Mesendoderm (in vitro differentiated cells): ENCODE measurements at regions not wholly inside any gene's neighbourhood (a gene's known extent, or its start where the extent isn't known, plus 50 kb on each side); places are given as distances from the start of the nearest gene placed in this dataset.

Experiments used
- DNase-seq: peaks from one replicate; pipeline ENCODE4 v3.0.0; 2013
- H2AK5ac ChIP-seq: 2 replicates; pipeline ENCODE4 v1.6.1; 2013; ENCODE audit warnings: low read length, inconsistent platforms
- H2BK120ac ChIP-seq: 2 replicates; pipeline ENCODE4 v1.6.1; 2013; ENCODE audit warnings: low read depth, mild to moderate bottlenecking, low read length, moderate library complexity, mixed read lengths
- H2BK15ac ChIP-seq: replicated peaks from 2 replicates; pipeline ENCODE4 v1.6.1; 2013; ENCODE audit warnings: low read depth, mild to moderate bottlenecking, moderate library complexity
- H2BK5ac ChIP-seq: 2 replicates; pipeline ENCODE4 v1.6.1; 2013; ENCODE audit warnings: low read length, inconsistent platforms
- H3K18ac ChIP-seq: 2 replicates; pipeline ENCODE4 v1.6.1; 2013; ENCODE audit warnings: mild to moderate bottlenecking, low read length, mixed read lengths
- H3K23ac ChIP-seq: one replicate; pipeline ENCODE4 v1.6.1; 2013; ENCODE audit warnings: low read length
- H3K27ac ChIP-seq: 2 replicates; pipeline ENCODE4 v1.5.1; 2013; ENCODE audit warnings: low read depth, mild to moderate bottlenecking, inconsistent platforms, low read length, moderate library complexity
- H3K27me3 ChIP-seq: 2 replicates; pipeline ENCODE4 v1.6.1; 2013; ENCODE audit warnings: low read length, control low read depth, mild to moderate bottlenecking, inconsistent platforms; ENCODE audit not compliant: insufficient read depth, poor library complexity
- H3K36me3 ChIP-seq: 2 replicates; pipeline ENCODE4 v1.6.1; 2013; ENCODE audit warnings: low read length, inconsistent platforms; ENCODE audit not compliant: control insufficient read depth, insufficient read depth
- H3K4ac ChIP-seq: one replicate; pipeline ENCODE4 v1.6.1; 2013; ENCODE audit warnings: low read depth, mild to moderate bottlenecking, low read length, moderate library complexity
- H3K4me1 ChIP-seq: 2 replicates; pipeline ENCODE4 v1.6.1; 2013; ENCODE audit warnings: low read depth, low read length, inconsistent platforms; ENCODE audit not compliant: control insufficient read depth
- H3K4me2 ChIP-seq: 2 replicates; pipeline ENCODE4 v1.6.1; 2013; ENCODE audit warnings: low read length
- H3K4me3 ChIP-seq: 2 replicates; pipeline ENCODE4 v1.5.1; 2013; ENCODE audit warnings: mild to moderate bottlenecking, low read length
- H3K56ac ChIP-seq: one replicate; pipeline ENCODE4 v1.6.1; 2013; ENCODE audit warnings: low read length
- H3K79me1 ChIP-seq: 2 replicates; pipeline ENCODE4 v1.6.1; 2013; ENCODE audit warnings: low read length, inconsistent platforms
- H3K79me2 ChIP-seq: 2 replicates; pipeline ENCODE4 v1.6.1; 2013; ENCODE audit warnings: mild to moderate bottlenecking, low read length; ENCODE audit not compliant: control insufficient read depth, insufficient read depth
- H3K9ac ChIP-seq: 2 replicates; pipeline ENCODE4 v1.6.1; 2013; ENCODE audit warnings: low read length, inconsistent platforms
- H4K5ac ChIP-seq: one replicate; pipeline ENCODE4 v1.6.1; 2013; ENCODE audit warnings: low read length
- H4K8ac ChIP-seq: one replicate; pipeline ENCODE4 v1.6.1; 2013; ENCODE audit warnings: low read depth, mild to moderate bottlenecking, control low read depth, low read length, moderate library complexity
- WGBS: extraction: QIAGEN DNeasy Blood & Tissue Kit; methylation state at CpG from one replicate; pipeline ENCODE4 v1.1.7; 2013; ENCODE audit warnings: low lambda C conversion rate, missing lambda C conversion rate; ENCODE audit not compliant: insufficient coverage; ENCODE audit errors: extremely low coverage; 5-methylcytosine and 5-hydroxymethylcytosine counted together

DNA sequence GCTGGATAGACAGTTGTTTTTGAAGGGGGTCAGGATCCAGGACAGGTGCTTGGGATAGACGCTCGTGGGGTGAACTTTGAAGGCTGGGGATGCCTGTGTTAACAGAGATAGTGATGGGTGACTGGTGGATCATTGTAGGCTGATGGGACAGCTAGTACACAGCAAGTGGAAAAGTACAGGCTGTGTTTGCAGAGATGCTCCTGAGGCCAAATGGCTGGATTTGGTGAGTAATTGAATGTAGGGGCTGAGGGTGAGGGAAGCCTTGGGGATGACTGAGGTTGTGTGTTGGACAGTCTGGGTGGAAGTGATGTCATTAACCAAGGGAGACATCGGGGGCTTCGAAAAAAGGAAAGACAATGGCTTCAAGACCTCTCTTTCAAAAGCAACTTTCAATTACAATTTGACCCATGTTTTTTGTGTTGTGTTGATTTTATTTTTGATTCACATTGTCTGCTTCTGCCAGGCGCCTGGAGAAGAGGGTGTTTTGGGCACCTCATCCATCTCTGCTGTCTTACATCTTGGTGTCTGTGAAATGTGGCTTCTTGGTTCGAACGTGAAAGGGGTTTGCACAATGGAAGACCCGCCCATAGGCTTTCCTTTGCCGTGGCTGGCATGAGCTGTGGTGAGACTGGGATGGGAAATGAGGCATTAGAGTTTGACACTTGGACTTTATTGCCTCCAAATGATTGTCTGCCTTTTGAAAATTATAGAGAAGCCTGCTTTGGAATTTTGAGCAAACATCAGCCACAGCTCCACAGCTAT is 147.5 kb downstream of the FOXD2 start:
- Histone ChIP-seq H3K27me3 (no peaks in the 10 kb centered on the region), H3K36me3 (no peaks in the 10 kb centered on the region)

DNA sequence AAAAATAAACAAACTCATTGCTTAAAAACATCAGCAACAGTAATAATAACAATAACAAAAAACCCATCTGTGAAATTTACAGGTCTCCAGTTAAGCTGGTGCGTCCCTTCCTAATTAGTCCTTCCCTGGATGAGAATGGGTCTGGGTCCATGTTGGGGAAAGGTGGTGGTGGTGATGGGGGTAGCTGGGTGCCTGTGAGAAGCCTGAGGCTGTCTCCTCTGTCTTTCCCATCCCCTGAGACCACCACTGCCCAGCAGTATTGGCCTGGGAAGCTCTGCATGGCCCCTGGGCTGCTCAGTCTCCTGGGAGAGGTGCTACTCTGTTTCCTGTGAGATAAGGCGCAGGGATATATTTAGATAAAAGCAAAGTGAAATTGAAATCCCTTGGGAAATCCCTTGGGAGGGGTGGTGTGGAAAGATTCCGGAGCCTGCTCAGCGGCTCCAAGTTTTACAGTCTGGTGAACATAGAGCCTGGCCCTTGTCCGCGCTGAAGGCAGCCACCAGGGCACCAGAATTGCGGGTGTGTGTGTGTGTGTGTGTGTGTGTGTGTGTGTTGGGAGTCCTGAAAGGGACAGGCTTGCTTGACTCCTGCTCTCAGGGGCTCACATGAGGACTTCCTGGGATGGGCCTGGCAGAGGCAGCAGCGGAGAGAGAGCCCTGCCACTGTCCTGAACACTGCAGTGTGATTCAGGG is 150.2 kb downstream of the FOXD2 start:
- Histone ChIP-seq H3K79me1 (no peaks in the 10 kb centered on the region), H3K9ac (no peak overlapping the region), H2BK120ac (no peak overlapping the region), H3K4me1 (no peaks in the 10 kb centered on the region), H2BK5ac (no peak overlapping the region), H3K18ac (no peak overlapping the region), H3K56ac (no peak overlapping the region), H4K8ac (no peak overlapping the region), H3K27ac (no peak overlapping the region), H4K5ac (no peak overlapping the region), H3K23ac (no peak overlapping the region), H2AK5ac (no peak overlapping the region), H3K4ac (no peak overlapping the region), H3K79me2 (no peaks in the 10 kb centered on the region), H2BK15ac (no peak overlapping the region), H3K4me3 (no peak overlapping the region), H3K4me2 (no peak overlapping the region), H3K27me3 (peaks cover 1% of the 10 kb centered on the region), H3K36me3 (no peaks in the 10 kb centered on the region)
- DNase-seq = peak; percentile 42
- no CpG with 5 or more reads among the region's 8 CpGs for WGBS

More for the DNA sequence above, 147.5 kb downstream of the FOXD2 start:
- H3K79me2 ChIP-seq = no peaks in the 10 kb centered on the region
- H4K8ac ChIP-seq = no peak overlapping the region
- no peak overlapping the region for H3K56ac ChIP-seq
- H2BK5ac ChIP-seq = no peak overlapping the region
- H2BK15ac ChIP-seq = no peak overlapping the region
- no peak overlapping the region for H3K4ac ChIP-seq
- no peaks in the 10 kb centered on the region for H3K4me1 ChIP-seq
- no peak overlapping the region for H3K23ac ChIP-seq
- H2AK5ac ChIP-seq = no peak overlapping the region
- no peak overlapping the region for H3K18ac ChIP-seq
- no peak overlapping the region for H3K9ac ChIP-seq
- DNase-seq = no peak
- H3K4me2 ChIP-seq = no peak overlapping the region
- no peak overlapping the region for H4K5ac ChIP-seq
- H2BK120ac ChIP-seq = no peak overlapping the region
- no peaks in the 10 kb centered on the region for H3K79me1 ChIP-seq
- no CpG with 5 or more reads among the region's 9 CpGs for WGBS
- H3K27ac ChIP-seq = no peak overlapping the region
- no peak overlapping the region for H3K4me3 ChIP-seq

DNA sequence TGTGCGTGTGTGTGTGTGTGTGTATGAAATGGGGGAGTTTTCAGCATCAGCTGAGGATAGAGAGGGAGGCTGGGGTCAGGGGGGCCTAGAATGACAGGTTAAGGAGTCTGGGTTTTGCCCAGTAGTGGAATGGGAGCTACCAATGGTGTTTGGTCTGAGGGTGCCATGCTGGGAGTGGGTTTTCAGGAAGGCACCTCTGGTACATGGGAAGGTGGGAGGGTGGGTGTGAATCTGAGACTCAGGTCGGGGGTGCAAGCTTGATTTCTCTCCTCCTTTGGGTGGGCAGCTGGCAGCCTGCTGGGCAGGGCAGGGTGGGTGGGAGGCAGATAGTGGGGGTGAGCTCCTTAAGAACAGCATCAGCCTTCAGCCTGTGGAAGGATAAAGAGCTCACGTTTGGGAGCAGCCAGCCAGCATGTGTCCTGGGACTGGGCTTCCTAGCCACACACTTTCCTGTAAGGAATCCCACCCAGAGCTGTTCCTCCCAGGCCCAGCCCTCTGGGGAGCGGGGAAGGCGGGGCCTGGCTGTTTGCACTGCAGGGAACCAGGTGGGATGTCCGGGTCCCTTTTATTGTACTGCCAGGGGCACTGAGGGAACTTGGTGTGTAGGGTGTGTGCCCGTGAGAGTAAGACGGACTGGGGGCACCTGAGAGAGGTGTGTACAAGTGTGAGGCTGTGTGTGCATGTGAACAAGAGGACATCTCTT is 152.8 kb downstream of the FOXD2 start:
- H2BK5ac ChIP-seq = no peak overlapping the region
- no peak for DNase-seq
- H3K79me1 ChIP-seq = no peaks in the 10 kb centered on the region
- no peak overlapping the region for H2AK5ac ChIP-seq
- peaks cover 7% of the 10 kb centered on the region for H3K27me3 ChIP-seq
- no peak overlapping the region for H3K56ac ChIP-seq
- no peak overlapping the region for H4K8ac ChIP-seq
- H3K4me2 ChIP-seq = no peak overlapping the region
- no peak overlapping the region for H3K23ac ChIP-seq
- H3K4me3 ChIP-seq = no peak overlapping the region
- H3K4me1 ChIP-seq = no peaks in the 10 kb centered on the region
- no peak overlapping the region for H3K18ac ChIP-seq
- H2BK120ac ChIP-seq = no peak overlapping the region
- H3K9ac ChIP-seq = no peak overlapping the region
- H3K79me2 ChIP-seq = no peaks in the 10 kb centered on the region
- no peak overlapping the region for H3K27ac ChIP-seq
- H4K5ac ChIP-seq = no peak overlapping the region
- no CpG with 5 or more reads among the region's 8 CpGs for WGBS
- H3K4ac ChIP-seq = no peak overlapping the region
- no peak overlapping the region for H2BK15ac ChIP-seq
- H3K36me3 ChIP-seq = no peaks in the 10 kb centered on the region

- Histone ChIP-seq H4K5ac (no peak overlapping the region), H3K27me3 (peaks cover 7% of the 10 kb centered on the region), H4K8ac (no peak overlapping the region), H2BK5ac (no peak overlapping the region), H3K9ac (no peak overlapping the region), H2BK15ac (no peak overlapping the region), H2BK120ac (no peak overlapping the region), H3K18ac (no peak overlapping the region), H3K27ac (no peak overlapping the region), H3K79me2 (no peaks in the 10 kb centered on the region), H3K56ac (no peak overlapping the region), H2AK5ac (no peak overlapping the region), H3K4ac (no peak overlapping the region), H3K23ac (peak overlapping the region; percentile 1), H3K4me3 (no peak overlapping the region), H3K79me1 (no peaks in the 10 kb centered on the region), H3K36me3 (no peaks in the 10 kb centered on the region), H3K4me2 (no peak overlapping the region), H3K4me1 (no peaks in the 10 kb centered on the region)
- no CpG with 5 or more reads among the region's 7 CpGs for WGBS
- no peak for DNase-seq
These were observed 154.0 kb downstream of the FOXD2 start for GRCh38 chr1:47591801-47592200.

DNA sequence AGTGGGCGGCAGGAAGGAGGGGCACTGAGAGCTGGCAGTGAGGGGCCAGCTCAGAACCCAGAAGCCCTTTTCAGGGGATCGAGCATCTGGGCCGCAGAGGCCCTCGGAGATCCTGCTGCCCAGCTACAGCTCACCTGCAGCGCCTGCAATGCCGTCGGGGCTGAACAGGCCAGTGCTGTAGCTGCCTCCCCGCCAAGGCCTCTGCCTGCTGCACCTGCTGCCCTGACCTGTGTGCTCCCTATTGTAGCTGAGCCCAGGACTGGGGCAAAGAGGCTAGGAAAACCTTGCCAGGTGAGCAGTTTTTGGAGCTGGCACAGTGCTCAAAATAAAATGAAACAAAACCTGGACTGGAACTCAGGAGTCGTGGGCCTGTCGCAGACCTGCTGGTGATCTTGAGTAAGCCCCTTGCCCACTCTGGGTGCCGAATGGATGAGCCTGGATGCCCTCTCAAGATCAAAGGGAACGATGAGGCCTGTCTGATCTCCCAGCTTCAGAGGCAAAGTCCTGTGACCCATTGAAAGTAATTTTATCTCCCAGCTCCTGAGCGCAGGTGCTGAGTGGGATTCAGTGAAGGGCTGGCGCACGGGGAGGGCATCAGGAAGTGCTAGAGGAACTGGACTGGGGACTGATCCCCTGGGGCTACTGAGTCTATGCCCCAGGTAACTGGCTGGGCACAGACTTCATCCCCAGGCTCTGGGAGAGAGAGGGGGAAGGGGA is 154.6 kb downstream of the FOXD2 start:
- DNase-seq = no peak
- no peak overlapping the region for H4K5ac ChIP-seq
- WGBS = no CpG with 5 or more reads among the region's 15 CpGs

More for the DNA sequence above, 154.6 kb downstream of the FOXD2 start:
- Histone ChIP-seq H3K9ac (no peak overlapping the region), H3K27ac (no peak overlapping the region), H2AK5ac (no peak overlapping the region), H3K18ac (no peak overlapping the region), H3K36me3 (no peaks in the 10 kb centered on the region), H3K4me1 (no peaks in the 10 kb centered on the region), H2BK15ac (no peak overlapping the region), H3K79me1 (no peaks in the 10 kb centered on the region), H3K27me3 (peaks cover 7% of the 10 kb centered on the region), H2BK120ac (no peak overlapping the region), H4K8ac (no peak overlapping the region), H3K79me2 (no peaks in the 10 kb centered on the region), H3K4me2 (peak overlapping the region; percentile 54), H3K56ac (no peak overlapping the region), H3K4me3 (no peak overlapping the region), H2BK5ac (no peak overlapping the region), H3K4ac (no peak overlapping the region), H3K23ac (no peak overlapping the region)
